ENCODE measurements at regions not wholly inside any gene's neighbourhood (a gene's known extent, or its start where the extent isn't known, plus 50 kb on each side); places are given as distances from the start of the nearest gene placed in this dataset.

GRCh38 chr2:181836583-181836982 lies 54.9 kb upstream of the ITPRID2 start:
- no peak for DNase-seq (ENCODE audit: low read depth)

- no peak for DNase-seq (ENCODE audit: low read depth)
These were observed 54.0 kb upstream of the ITPRID2 start for GRCh38 chr2:181837563-181837962.

GRCh38 chr2:181839811-181840210 lies 51.7 kb upstream of the ITPRID2 start:
- DNase-seq (ENCODE audit: low read depth) = no peak

- no peak for DNase-seq (ENCODE audit: low read depth)
These were observed 50.5 kb upstream of the ITPRID2 start for GRCh38 chr2:181841079-181841478.
